PC-9 (cell line): ENCODE measurements at regions not wholly inside any gene's neighbourhood (a gene's known extent, or its start where the extent isn't known, plus 50 kb on each side); places are given as distances from the start of the nearest gene placed in this dataset.

ENCODE experiments used
- BruUV-seq: library from RNA; stranded (reverse); fragments of 400-500 nt; replicated peaks from 2 replicates; lab custom pipeline; 2021; lab: Mats Ljungman, UMichigan
- CTCF ChIA-PET: fragments of 300-600 bp; sonication (Branson Sonifier 250); formaldehyde crosslinking; loops from one replicate; lab custom pipeline; 2022; ENCODE audit warnings: antibody characterized with exemption; lab: Charles Lee
- POLR2A ChIA-PET: fragments of 300-600 bp; sonication (Branson Sonifier 250); formaldehyde crosslinking; loops from one replicate; lab custom pipeline; 2022; ENCODE audit warnings: antibody characterized with exemption; ENCODE audit not compliant: unreplicated experiment; lab: Charles Lee
- DNase-seq, 2 experiments: peaks; one replicate each; pipeline versions ENCODE4 v3.0.0 to v3.0.0-alpha.2; 2015 to 2022; ENCODE audit warnings: mixed read lengths in 1 of 2
- H2AFZ ChIP-seq: fragments of 200-600 bp; sonication (generic); 2 replicates; pipeline ENCODE4 v1.8.1; 2017; ENCODE audit warnings: antibody characterized with exemption
- H3F3A ChIP-seq: fragments of 200-600 bp; sonication (generic); 2 replicates; pipeline ENCODE4 v1.8.1; 2017; ENCODE audit warnings: antibody characterized with exemption, mild to moderate bottlenecking, low read depth; ENCODE audit not compliant: insufficient read depth
- H3K27ac ChIP-seq: fragments of 200-600 bp; sonication (generic); 2 replicates; pipeline ENCODE4 v1.6.1; 2016; ENCODE audit warnings: mixed run types
- H3K27me3 ChIP-seq: fragments of 200-600 bp; sonication (generic); 2 replicates; pipeline ENCODE4 v1.6.1; 2016; ENCODE audit warnings: low read depth, mixed run types; ENCODE audit not compliant: insufficient read depth
- H3K36me3 ChIP-seq: fragments of 200-600 bp; sonication (generic); 2 replicates; pipeline ENCODE4 v1.6.1; 2016; ENCODE audit warnings: low read depth, mixed run types
- H3K4me1 ChIP-seq: fragments of 200-600 bp; sonication (generic); replicated peaks from 2 replicates; pipeline ENCODE4 v1.6.1; 2016; ENCODE audit warnings: mixed run types; ENCODE audit not compliant: insufficient read depth
- H3K4me2 ChIP-seq: fragments of 200-600 bp; sonication (generic); 2 replicates; pipeline ENCODE4 v1.6.1; 2017; ENCODE audit warnings: mixed run types
- H3K4me3 ChIP-seq: fragments of 200-600 bp; sonication (generic); 2 replicates; pipeline ENCODE4 v1.6.1; 2016; ENCODE audit warnings: mixed run types
- H3K79me2 ChIP-seq: fragments of 200-600 bp; sonication (generic); 2 replicates; pipeline ENCODE4 v1.6.1; 2017; ENCODE audit warnings: low read depth, mixed run types
- H3K9me2 ChIP-seq: fragments of 200-600 bp; sonication (generic); 2 replicates; pipeline ENCODE4 v1.8.1; 2017; ENCODE audit warnings: mild to moderate bottlenecking; ENCODE audit not compliant: insufficient read depth
- H3K9me3 ChIP-seq: fragments of 200-600 bp; sonication (generic); 2 replicates; pipeline ENCODE4 v1.8.1; 2016; ENCODE audit warnings: low read depth; ENCODE audit not compliant: insufficient read depth
- H4K20me1 ChIP-seq: fragments of 200-600 bp; sonication (generic); 2 replicates; pipeline ENCODE4 v1.8.1; 2017; ENCODE audit not compliant: insufficient read depth
- EZH2 ChIP-seq: fragments of 200-600 bp; sonication (generic); IDR thresholded peaks from 2 replicates; pipeline ENCODE4 v1.8.0; 2017; ENCODE audit warnings: antibody characterized with exemption, low read depth
- intact Hi-C: fragments of 100-400 bp; cut with micrococcal nuclease; formaldehyde crosslinking; loops from one replicate; pipeline ENCODE4 v1.10.0; 2022; ENCODE audit not compliant: unreplicated experiment
- TF ChIP-seq, protein P1 (sequence below): fragments of 200-600 bp; sonication (generic); conservative IDR thresholded peaks from 2 replicates; pipeline ENCODE4 v1.6.1; 2017; ENCODE audit warnings: mixed run types, antibody characterized with exemption, mild to moderate bottlenecking, moderate library complexity

DNA sequence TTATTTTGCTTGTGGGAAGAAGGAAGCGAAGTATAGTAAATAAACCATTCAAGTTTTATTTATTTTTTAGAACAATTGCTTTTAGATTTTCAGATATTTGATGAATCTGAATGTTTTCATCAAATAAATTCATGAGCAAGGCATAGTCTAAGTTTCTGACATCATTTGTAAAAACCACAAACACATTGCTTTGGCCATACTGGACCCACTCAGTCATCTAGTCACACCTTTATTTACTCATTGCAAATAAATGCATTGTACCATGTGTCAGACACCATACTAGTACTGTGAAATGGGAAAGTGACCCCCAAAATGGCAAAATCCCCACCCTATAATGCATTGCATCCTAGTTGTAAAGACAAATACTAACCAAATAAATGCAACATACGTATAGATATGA, 449.1 kb upstream of the SMIM31 start:
- intact Hi-C loops = loop anchor here (10.0 kb wide), 1 partner anchor 100 kb away; no protein-coding TSS in a partner anchor
- H3K4me2 ChIP-seq = no peak overlapping the region

DNA sequence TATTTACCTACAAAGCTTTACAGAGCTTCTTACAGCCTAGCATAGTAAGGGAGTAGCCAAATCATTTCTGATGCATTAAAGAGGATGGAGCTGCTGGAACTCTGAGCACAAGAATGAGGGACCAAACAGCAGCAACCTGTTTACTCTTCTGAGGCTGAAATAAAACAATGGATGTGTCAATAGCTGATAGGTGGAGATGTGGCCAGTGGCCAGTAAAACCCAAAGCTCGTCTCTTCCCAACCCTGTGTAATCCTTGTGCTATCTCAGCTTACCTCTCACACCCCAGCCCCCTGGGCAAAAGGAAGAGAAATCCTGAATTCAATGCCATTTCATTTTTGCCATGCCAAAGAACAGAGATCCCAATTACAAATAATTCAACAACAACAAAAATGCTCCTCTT, 446.7 kb upstream of the SMIM31 start:
- Histone ChIP-seq H4K20me1 (no peaks in the 10 kb centered on the region), H3K27me3 (no peaks in the 10 kb centered on the region), H3K27ac (no peak overlapping the region), H3K79me2 (no peaks in the 10 kb centered on the region), H3K9me2 (no peaks in the 10 kb centered on the region), H3K4me3 (no peak overlapping the region), H2AFZ (no peak overlapping the region), H3F3A (no peaks in the 10 kb centered on the region), H3K4me1 (peaks cover 10% of the 10 kb centered on the region), H3K4me2 (no peak overlapping the region), H3K9me3 (no peaks in the 10 kb centered on the region; the same call in 1 of the 2 replicates), H3K36me3 (no peaks in the 10 kb centered on the region)
- CTCF ChIA-PET = no interaction called here
- DNase-seq = no peak
- POLR2A ChIA-PET = no interaction called here
- intact Hi-C loops = loop anchor here (10.0 kb wide), 1 partner anchor 102 kb away; no protein-coding TSS in a partner anchor
- BruUV-seq = no TSS peak
- TF ChIP-seq, protein P1, sequence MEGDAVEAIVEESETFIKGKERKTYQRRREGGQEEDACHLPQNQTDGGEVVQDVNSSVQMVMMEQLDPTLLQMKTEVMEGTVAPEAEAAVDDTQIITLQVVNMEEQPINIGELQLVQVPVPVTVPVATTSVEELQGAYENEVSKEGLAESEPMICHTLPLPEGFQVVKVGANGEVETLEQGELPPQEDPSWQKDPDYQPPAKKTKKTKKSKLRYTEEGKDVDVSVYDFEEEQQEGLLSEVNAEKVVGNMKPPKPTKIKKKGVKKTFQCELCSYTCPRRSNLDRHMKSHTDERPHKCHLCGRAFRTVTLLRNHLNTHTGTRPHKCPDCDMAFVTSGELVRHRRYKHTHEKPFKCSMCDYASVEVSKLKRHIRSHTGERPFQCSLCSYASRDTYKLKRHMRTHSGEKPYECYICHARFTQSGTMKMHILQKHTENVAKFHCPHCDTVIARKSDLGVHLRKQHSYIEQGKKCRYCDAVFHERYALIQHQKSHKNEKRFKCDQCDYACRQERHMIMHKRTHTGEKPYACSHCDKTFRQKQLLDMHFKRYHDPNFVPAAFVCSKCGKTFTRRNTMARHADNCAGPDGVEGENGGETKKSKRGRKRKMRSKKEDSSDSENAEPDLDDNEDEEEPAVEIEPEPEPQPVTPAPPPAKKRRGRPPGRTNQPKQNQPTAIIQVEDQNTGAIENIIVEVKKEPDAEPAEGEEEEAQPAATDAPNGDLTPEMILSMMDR = no peak
- no peak for TF ChIP-seq EZH2

More for the DNA sequence above, 449.1 kb upstream of the SMIM31 start:
- TF ChIP-seq, protein P1 = no peak
- no peak for TF ChIP-seq EZH2
- no peaks in the 10 kb centered on the region for H4K20me1 ChIP-seq
- H3K36me3 ChIP-seq = no peaks in the 10 kb centered on the region
- no peaks in the 10 kb centered on the region for H3K79me2 ChIP-seq
- ChIA-PET CTCF (no interaction called here), POLR2A (no interaction called here)
- H3K4me1 ChIP-seq = peaks cover 10% of the 10 kb centered on the region
- no TSS peak for BruUV-seq
- no peaks in the 10 kb centered on the region for H3K27me3 ChIP-seq
- no peaks in the 10 kb centered on the region; the same call in 1 of the 2 replicates for H3K9me3 ChIP-seq
- no peaks in the 10 kb centered on the region for H3F3A ChIP-seq
- peak overlapping the region; percentile 19; the same call in 1 of the 2 replicates for H3K27ac ChIP-seq
- peak in 1 of 2 experiments; percentile 39 for DNase-seq
- H2AFZ ChIP-seq = no peak overlapping the region
- H3K9me2 ChIP-seq = no peaks in the 10 kb centered on the region
- no peak overlapping the region for H3K4me3 ChIP-seq

DNA sequence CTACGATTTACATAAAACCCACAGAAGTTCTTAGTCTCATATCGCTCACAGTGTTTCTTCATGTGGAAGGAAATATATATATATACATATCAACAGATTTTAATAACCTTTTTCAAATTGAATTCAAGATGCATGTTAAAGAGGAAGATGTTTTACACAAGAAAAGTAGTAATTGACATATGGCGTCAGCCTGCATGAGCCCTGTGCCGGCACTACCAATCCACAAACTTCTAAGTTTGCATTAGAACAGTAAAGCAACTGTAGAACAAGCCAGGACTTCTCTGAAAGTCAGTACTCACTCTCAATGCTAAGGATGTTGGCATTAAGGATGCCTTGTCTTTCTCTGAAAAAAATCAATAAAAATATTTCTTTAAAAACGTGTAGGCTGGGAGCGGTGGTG, 441.3 kb upstream of the SMIM31 start:
- H3K27ac ChIP-seq = no peak overlapping the region
- BruUV-seq = no TSS peak
- CTCF ChIA-PET = no interaction called here
- no peak for TF ChIP-seq EZH2
- TF ChIP-seq, protein P1 = no peak
- no peaks in the 10 kb centered on the region for H3K4me1 ChIP-seq
- no peaks in the 10 kb centered on the region for H4K20me1 ChIP-seq
- intact Hi-C loops = no loop called here
- H2AFZ ChIP-seq = no peak overlapping the region
- POLR2A ChIA-PET = no interaction called here
- no peaks in the 10 kb centered on the region for H3K27me3 ChIP-seq
- no peaks in the 10 kb centered on the region for H3K9me3 ChIP-seq
- no peak for DNase-seq
- no peaks in the 10 kb centered on the region for H3F3A ChIP-seq
- H3K9me2 ChIP-seq = no peaks in the 10 kb centered on the region
- no peaks in the 10 kb centered on the region for H3K79me2 ChIP-seq
- H3K4me3 ChIP-seq = no peak overlapping the region
- no peak overlapping the region for H3K4me2 ChIP-seq
- no peaks in the 10 kb centered on the region for H3K36me3 ChIP-seq
